ENCODE measurements at regions not wholly inside any gene's neighbourhood (a gene's known extent, or its start where the extent isn't known, plus 50 kb on each side); places are given as distances from the start of the nearest gene placed in this dataset.

DNA sequence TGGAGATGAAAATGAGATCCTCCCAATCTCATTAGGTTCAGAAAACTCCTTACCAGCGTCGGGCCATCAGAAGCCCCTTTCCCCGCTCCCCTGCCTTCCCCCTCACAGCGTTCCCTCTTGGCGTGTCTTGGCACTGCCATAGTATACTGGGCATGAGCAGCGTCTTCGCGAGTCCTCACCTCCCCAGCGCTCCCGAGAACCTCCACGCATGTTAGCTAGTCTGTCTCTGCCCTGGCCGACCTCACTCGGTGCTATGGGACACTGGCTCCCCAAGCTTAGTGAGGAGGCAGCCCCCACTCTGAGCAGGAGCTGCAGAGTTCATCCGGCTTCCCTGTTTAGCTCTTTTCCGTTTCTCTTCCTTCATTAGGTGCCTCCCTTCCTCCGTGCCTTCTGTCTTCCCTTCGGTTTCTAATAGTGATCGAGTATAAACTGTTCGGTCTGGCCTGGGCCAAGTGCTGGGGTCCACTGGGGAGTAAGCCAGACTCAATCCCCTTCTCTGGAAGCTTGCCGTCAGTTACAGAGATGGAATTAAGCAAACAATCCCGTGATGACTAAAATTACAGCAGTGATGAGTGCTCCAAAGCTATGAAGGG lies 63.8 kb upstream of the OPCML start:
- H3K27ac ChIP-seq = no peak overlapping the region
- no peak for DNase-seq
- H3K27me3 ChIP-seq = no peaks in the 10 kb centered on the region
- TF ChIP-seq, protein P1, sequence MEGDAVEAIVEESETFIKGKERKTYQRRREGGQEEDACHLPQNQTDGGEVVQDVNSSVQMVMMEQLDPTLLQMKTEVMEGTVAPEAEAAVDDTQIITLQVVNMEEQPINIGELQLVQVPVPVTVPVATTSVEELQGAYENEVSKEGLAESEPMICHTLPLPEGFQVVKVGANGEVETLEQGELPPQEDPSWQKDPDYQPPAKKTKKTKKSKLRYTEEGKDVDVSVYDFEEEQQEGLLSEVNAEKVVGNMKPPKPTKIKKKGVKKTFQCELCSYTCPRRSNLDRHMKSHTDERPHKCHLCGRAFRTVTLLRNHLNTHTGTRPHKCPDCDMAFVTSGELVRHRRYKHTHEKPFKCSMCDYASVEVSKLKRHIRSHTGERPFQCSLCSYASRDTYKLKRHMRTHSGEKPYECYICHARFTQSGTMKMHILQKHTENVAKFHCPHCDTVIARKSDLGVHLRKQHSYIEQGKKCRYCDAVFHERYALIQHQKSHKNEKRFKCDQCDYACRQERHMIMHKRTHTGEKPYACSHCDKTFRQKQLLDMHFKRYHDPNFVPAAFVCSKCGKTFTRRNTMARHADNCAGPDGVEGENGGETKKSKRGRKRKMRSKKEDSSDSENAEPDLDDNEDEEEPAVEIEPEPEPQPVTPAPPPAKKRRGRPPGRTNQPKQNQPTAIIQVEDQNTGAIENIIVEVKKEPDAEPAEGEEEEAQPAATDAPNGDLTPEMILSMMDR (IDR thresholded peaks at IDR 0.05) = no peak
- H3K4me1 ChIP-seq = no peaks in the 10 kb centered on the region
- H3K9me3 ChIP-seq = peaks cover 0 to 5% (median 0%) of the 10 kb centered on the region in 3 donors
- intact Hi-C loops (cut with DNase I; ENCODE audit: low total_unique reads) = no loop called here
- no peak overlapping the region for H3K4me3 ChIP-seq
- no peaks in the 10 kb centered on the region for H3K36me3 ChIP-seq

DNA sequence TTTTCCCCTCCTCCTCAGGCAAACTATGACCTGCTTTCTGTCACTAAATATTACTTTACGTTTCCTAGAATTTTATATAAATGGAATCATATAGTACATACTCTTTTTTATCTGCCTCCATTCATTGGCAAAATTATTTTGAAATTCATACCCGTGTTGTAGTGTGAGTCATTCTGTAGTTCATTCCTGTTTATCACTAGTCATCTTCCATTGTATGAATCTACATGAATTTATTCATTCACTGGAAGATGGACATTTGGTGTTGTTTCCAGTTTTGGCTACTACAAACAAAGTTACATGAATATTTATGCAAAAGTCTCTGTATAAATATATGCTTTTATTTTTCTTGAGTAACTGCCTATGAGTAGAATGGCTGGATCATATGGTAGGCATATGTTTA lies 60.7 kb upstream of the OPCML start:
- intact Hi-C loops (cut with DNase I; ENCODE audit: low total_unique reads) = no loop called here
- TF ChIP-seq, protein P1 (IDR thresholded peaks at IDR 0.05) = no peak
- no peak for DNase-seq
- no peaks in the 10 kb centered on the region for H3K27me3 ChIP-seq
- H3K27ac ChIP-seq = no peak overlapping the region
- no peaks in the 10 kb centered on the region for H3K4me1 ChIP-seq
- H3K36me3 ChIP-seq = no peaks in the 10 kb centered on the region
- peaks cover 0 to 5% (median 0%) of the 10 kb centered on the region in 3 donors for H3K9me3 ChIP-seq
- no peak overlapping the region for H3K4me3 ChIP-seq

DNA sequence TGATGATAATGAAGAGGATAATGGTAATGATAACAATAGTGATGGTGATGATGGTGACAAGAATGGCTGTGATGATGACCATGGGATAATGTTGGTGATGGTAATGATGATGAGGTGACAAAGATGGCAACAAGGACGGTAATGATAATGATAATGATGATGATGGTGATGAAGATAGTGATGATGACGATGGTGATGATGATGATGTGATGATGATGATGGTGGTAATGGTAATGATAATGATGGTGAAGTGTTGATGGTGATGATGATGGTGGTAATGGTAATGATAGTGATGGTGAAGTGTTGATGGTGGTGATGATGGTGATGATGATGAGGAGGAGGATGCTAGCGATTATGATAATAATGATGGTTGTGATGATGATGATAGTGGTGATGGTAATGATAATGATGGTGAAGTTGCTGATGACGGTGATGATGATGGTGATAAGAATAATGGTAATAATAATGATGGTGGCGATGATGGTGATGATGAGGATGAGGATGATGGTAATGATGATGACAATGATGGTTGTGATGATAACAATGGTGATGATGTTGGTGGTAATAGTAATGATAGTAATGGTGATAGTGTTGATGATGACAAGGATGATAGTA lies 54.7 kb upstream of the OPCML start:
- intact Hi-C loops (cut with DNase I; ENCODE audit: low total_unique reads) = no loop called here
- DNase-seq = no peak
- no peaks in the 10 kb centered on the region for H3K27me3 ChIP-seq
- TF ChIP-seq, protein P1 (IDR thresholded peaks at IDR 0.05) = no peak
- H3K27ac ChIP-seq = no peak overlapping the region
- H3K4me3 ChIP-seq = no peak overlapping the region
- no peaks in the 10 kb centered on the region for H3K9me3 ChIP-seq
- H3K36me3 ChIP-seq = no peaks in the 10 kb centered on the region
- H3K4me1 ChIP-seq = no peaks in the 10 kb centered on the region

DNA sequence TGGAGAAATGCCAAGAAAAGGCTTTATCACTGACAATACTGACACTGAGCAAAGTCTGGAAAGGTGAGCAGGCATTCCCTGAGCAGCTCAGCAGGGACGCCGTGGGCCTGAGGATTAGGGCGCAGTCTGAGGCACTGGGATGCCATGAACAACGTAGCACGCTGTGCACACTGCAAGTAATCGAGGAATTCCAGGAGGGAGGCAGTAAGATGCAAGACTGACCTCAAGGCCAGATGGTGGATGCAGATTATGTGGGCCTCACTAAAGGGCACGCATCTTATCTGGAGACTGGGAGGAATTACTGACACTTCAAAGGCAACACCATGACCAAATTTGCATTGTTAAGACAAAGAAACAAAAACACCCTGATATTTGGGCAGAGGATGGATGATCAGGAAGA lies 50.4 kb upstream of the OPCML start:
- TF ChIP-seq, protein P1 (IDR thresholded peaks at IDR 0.05) = no peak
- Histone ChIP-seq H3K9me3 (no peaks in the 10 kb centered on the region), H3K4me1 (no peaks in the 10 kb centered on the region), H3K27me3 (peaks cover 0 to 6% of the 10 kb centered on the region in 2 donors), H3K4me3 (no peak overlapping the region), H3K36me3 (no peaks in the 10 kb centered on the region), H3K27ac (no peak overlapping the region)
- DNase-seq = no peak
- intact Hi-C loops (cut with DNase I; ENCODE audit: low total_unique reads) = no loop called here

DNA sequence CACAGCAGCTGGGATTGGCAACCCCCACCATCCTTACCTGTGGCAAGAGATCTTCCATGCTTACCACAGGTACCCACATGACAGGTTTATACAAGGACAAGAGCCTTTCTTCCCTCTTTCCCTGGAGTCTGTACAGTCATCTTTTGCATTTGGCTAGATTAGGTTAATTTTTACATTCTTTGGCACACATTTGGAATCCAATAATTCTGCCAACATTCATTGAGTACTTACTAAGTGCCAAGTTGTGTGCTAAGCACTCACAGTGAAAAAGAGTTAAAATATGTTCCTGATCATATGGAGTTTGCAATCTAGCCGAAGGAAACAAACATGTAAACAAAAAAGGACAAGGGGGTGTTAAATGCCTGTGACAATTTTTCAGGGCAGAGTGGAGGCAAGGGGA lies 50.0 kb upstream of the OPCML start:
- intact Hi-C loops (cut with DNase I; ENCODE audit: low total_unique reads) = no loop called here
- Histone ChIP-seq H3K4me1 (no peaks in the 10 kb centered on the region), H3K36me3 (no peaks in the 10 kb centered on the region), H3K9me3 (no peaks in the 10 kb centered on the region), H3K27me3 (peaks cover 0 to 6% of the 10 kb centered on the region in 2 donors), H3K4me3 (no peak overlapping the region), H3K27ac (no peak overlapping the region)
- DNase-seq = no peak
- TF ChIP-seq, protein P1 (IDR thresholded peaks at IDR 0.05) = no peak

Measured in tibial artery (tissue), 4 donors.